ENCODE measurements at regions not wholly inside any gene's neighbourhood (a gene's known extent, or its start where the extent isn't known, plus 50 kb on each side); places are given as distances from the start of the nearest gene placed in this dataset.
"Not testable (repeated sequence)": the region's sequence is repeated elsewhere in the genome, so short reads cannot be mapped to it uniquely, and the experiment has no call there.

- DNase-seq: no peak
These were observed 243.1 kb downstream of the INHBA start for GRCh38 chr7:41459623-41460261.

- no peak for DNase-seq
These were observed 243.7 kb downstream of the INHBA start for GRCh38 chr7:41459183-41459582.

DNA sequence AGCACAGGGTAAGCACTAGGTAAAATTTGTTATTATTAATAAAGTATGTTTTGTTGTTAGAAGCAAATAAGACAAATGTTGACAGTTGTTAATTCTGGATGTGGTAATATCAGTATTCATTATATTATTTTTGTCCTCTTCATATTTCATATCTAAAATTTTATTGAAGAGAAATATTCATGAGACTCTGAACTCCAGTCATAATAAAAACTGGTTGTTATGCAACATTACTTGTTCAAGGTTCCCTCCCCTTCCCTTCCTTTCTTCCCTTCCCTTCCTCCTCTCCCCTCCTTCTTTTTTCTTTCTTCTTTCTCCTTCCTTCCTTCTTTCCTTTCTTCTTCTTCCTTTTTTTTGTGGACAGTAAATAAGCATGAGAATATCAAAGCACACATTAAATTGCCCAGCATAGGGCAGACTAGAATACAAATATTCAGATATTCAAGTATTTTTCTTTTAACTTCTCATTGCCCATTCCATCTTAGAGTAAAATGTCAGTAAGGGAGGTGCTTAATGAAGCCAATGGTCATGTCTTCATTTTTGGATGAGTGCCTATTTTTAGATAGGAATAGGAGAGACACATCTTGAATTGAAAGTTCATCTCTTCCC lies 245.0 kb downstream of the INHBA start:
- no peak for DNase-seq

GRCh38 chr7:41451826-41452225 lies 251.1 kb downstream of the INHBA start:
- DNase-seq: no peak

DNA sequence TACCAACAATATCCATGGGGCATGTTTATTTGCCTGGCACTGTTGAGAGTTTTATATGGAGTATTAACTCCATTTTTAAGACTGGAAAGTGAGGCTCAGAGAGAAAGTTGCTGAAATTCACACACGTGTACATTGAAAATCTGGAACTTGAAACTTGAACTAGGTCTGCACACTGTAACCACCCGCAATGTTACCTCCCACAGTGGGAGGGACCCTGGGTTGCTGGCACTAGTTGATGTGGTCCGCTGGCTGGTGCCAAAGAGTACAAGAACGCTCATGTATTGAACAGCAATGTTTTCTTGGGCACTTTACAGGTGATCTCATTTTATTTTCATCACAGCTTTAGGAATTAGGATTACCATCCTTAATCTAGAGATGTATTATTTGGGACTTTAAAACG lies 253.2 kb downstream of the INHBA start:
- no peak for DNase-seq

DNA sequence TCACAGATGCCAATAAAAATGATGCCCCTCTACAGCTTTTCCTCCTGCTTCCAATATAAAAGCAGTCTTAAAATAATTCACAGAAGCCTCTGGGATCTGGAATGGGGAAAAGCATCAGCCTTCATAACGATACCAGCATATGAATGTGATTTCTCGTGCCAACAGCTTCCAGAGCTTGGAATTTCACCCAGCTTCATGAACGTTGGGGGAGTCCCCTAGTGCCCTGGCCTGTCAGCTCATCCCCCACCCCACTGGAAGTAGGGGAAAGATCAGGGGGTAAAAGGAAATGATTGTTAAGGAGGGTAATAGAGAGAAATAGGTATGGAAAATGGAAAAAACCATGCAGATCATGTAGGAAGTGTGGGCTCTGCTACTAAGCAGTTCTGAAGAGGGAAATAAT lies 253.6 kb downstream of the INHBA start:
- DNase-seq: no peak

GRCh38 chr7:41448104-41448503 lies 254.8 kb downstream of the INHBA start:
- no peak for DNase-seq

DNA sequence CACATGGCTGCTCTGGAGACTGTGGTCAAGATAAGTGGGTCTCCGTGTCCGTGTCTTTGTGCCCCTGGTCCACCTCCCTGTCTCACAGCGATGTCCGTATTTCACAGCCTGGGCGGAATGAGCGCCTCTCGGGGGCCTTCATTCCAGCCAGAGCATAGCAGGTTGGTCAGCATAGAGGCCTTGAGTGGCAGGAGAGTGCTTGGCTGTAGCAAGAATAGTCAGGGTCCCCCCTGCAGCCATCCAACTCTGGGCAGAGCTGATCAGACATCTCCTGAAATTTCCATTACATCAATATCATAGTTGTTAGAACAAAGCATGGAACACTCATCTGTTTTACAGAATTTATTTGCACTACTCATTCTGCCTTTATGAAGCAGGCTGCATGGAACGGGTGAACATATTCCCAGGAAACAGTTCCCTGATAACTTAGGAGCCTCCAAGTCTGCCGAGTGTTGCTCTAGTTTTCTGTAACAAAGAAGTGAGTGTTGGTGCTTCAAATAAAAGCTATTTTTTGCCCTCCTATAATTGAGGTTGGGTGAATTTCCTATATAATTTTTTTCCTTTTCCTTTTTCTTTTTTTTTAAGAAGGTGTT lies 255.3 kb downstream of the INHBA start:
- no peak for DNase-seq

GRCh38 chr7:41446606-41447449 lies 256.1 kb downstream of the INHBA start:
- no peak for DNase-seq

- no peak for DNase-seq
These were observed 256.9 kb downstream of the INHBA start for GRCh38 chr7:41445946-41446345.

DNA sequence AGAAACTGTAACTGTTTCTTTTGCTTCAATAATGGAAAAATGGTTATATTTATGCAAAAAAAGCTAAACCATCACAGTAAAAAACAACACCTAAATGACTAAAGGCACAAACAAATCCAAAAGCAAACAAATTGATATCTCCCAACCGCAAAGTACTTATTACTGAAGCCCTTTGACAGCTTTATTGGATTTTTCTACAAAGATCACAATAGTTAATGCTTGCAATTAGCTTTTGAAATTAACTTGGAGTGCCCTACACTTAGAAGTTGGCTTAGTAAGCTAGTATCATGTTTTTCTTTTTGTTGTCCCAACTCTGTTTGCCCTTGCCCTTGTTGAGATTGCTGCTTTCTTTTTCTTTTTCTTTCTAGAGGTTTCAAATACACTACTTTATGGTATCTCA lies 257.5 kb downstream of the INHBA start:
- no peak for DNase-seq

DNA sequence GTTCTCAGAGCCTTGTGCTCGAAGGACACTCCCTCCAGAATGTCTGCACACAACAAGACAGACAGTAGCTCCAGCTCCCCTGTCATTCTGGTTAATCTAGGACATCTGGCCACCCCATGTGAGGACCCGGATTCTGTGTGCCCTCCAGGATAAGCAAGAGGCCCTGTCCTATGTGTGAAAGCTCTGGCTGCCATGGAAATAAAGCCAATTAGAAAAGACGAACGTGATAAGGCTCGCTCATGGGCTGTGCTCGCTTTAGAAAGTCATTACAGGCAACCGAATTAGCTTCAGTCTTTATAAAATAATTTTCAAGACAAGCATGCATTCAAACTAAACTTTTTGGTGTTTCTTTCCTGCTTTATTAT lies 263.4 kb downstream of the INHBA start:
- no peak for DNase-seq

GRCh38 chr7:41438705-41439514 lies 264.0 kb downstream of the INHBA start:
- DNase-seq: no peak

GRCh38 chr7:41437257-41438196 lies 265.4 kb downstream of the INHBA start:
- no peak for DNase-seq

DNA sequence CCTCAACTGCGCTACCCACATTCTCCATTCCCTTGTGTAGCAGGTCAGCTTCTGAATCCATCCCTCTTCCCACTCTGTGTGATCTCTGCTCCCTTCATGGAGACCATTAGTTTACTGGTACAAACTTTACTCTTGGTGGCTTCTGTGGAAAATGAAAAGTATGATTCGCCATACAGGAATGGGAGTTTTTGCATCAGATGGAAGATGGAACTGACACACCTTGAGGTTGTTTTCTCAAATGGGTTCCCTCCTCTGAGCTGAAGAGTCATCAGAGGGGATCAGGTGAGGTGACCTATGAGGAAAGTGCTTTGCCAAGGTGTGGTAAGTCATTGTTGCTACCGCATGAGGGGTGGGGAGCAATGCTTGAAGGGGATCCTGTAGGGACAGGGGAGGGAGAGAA lies 266.8 kb downstream of the INHBA start:
- no peak for DNase-seq

GRCh38 chr7:41435020-41435419 lies 267.9 kb downstream of the INHBA start:
- not testable (repeated sequence) for DNase-seq

DNA sequence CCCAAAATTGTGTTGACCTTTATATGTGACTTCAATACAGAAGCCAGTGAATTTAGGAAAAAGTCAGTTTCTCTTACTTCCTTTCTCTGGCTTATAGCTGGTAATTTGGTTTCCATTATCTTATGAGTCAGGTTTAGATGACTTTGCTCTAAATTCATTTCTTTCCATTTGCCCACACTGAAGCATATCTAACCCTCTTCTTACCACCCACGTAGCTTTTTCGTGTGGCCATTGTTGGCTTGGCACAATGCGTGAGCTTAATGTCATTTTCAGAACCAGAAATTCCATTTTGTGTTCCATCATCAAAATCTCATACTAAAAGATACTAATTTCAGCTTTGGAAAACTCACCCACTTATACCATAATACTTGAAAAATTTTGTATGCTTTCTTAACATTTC lies 271.2 kb downstream of the INHBA start:
- DNase-seq: no peak

DNA sequence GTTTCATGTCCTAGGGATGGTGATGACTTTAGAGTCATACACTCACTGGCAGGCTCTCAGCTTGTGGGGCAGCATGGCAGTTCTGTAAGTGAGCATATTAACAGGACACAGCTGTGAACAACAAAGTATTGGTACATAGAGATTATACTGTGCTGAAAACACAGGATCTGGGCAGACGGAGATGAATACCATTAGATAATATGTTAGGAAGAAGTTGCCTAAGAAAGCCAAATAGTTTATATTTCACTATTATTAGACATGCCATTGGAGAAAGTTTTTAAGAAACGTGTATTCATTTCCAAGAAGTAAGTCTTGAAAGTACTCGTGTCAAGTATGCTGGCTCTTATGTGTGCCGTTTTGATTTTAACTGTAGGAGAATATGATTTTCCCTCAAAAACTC lies 274.5 kb downstream of the INHBA start:
- DNase-seq: no peak

DNA sequence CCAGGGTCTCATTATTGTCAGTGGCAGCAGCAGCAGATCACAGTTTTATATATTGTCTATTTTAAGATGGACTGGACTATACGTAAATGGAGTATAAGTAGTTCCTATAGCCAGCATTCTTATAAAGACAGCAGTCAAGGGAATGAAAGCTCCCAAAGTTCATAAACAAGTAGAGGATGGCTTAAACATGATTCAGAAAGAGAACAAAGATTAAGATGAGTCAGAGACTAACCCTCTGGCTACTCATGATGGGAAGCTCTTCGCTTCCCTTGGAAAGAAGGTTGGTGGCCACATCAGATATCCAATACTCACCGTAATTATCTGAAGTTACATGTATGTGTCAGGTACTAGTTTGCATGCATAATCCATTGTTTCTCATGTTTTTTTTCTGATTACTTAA lies 277.0 kb downstream of the INHBA start:
- DNase-seq: no peak

DNA sequence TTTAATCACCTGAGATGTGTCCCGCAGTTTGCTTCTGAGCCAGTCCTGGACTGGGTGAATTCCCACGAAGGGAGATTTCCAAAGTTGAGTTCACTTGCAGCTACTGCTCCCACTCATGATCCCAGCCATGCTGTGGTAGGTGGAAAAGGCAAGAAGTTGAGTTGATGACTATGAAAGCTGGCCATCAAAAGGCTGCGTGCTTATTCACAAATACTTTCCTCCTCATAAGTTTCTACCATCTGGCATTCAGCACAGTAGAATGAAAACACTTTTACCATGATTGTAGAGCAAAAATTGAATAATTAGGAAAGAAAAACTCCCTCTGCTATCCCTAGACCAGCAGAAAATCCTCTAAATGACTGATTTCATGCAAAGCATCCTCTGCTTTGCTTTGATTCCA lies 281.8 kb downstream of the INHBA start:
- no peak for DNase-seq

DNA sequence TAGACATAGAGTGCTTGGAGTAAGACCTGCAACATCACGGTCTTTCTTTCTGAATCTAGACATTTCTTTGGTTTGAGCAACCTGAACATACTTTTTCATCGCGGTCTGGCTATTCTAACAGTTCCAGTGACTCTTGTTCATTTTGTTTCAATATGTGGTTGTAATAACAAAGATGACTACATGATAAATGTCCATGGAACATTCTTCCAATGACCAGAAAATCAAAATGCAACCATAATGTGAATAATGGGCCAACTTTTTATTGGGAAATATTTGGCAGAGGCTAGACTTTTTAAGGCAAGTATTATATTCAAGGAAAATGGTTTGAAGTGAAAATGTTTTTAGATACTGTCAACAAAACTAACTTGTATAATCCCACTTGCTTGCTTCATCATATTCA lies 282.5 kb downstream of the INHBA start:
- no peak for DNase-seq

DNA sequence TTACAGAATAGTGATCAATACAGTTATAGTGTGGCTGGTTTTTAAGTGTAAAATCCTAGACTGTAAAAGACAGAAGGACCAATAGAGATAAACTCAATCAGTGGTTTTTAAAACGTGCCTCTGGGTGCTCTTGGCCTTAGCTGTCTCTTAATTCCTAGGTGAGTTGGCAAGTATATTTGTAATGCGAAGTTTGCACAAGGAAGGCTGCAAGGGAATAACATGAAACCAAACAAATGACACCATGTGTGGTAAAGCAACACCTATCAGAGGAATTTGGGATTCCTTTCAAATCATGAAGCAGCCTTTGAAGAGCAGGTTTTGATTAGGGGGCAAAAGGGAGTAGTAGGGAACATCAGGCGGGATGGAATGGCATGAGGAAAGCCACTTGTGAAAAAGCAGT lies 284.6 kb downstream of the INHBA start:
- no peak for DNase-seq
